GM21390 (cell line): ENCODE measurements at regions not wholly inside any gene's neighbourhood (a gene's known extent, or its start where the extent isn't known, plus 50 kb on each side); places are given as distances from the start of the nearest gene placed in this dataset.
"Not testable (repeated sequence)": the region's sequence is repeated elsewhere in the genome, so short reads cannot be mapped to it uniquely, and the experiment has no call there.

Source experiments
- ATAC-seq: cut with Tn5 transposase; IDR thresholded peaks from one replicate; pipeline ENCODE4 v1.9.1; 2021; ENCODE audit not compliant: unreplicated experiment

- ATAC-seq = no peak
Observed at GRCh38 chr9:587527-587926, 254.0 kb upstream of the DMRT1 start.

GRCh38 chr9:588981-589380, 252.5 kb upstream of the DMRT1 start:
- ATAC-seq = no peak

- ATAC-seq = no peak
Observed at GRCh38 chr9:589723-590122, 251.8 kb upstream of the DMRT1 start.

GRCh38 chr9:591292-591691, 250.2 kb upstream of the DMRT1 start:
- ATAC-seq = no peak

- no peak for ATAC-seq
Observed at GRCh38 chr9:592225-592624, 249.3 kb upstream of the DMRT1 start.

- no peak for ATAC-seq
Observed at GRCh38 chr9:592733-593132, 248.8 kb upstream of the DMRT1 start.

GRCh38 chr9:593809-594208, 247.7 kb upstream of the DMRT1 start:
- ATAC-seq = no peak

- no peak for ATAC-seq
Observed at GRCh38 chr9:596703-597102, 244.8 kb upstream of the DMRT1 start.

- no peak for ATAC-seq
Observed at GRCh38 chr9:600006-600405, 241.5 kb upstream of the DMRT1 start.

GRCh38 chr9:602716-603115, 238.8 kb upstream of the DMRT1 start:
- ATAC-seq = no peak

- no peak for ATAC-seq
Observed at GRCh38 chr9:603126-603525, 238.4 kb upstream of the DMRT1 start.

GRCh38 chr9:607417-607816, 234.1 kb upstream of the DMRT1 start:
- no peak for ATAC-seq

GRCh38 chr9:613771-614347, 227.6 kb upstream of the DMRT1 start:
- ATAC-seq = no peak

- no peak for ATAC-seq
Observed at GRCh38 chr9:614431-614830, 227.1 kb upstream of the DMRT1 start.

GRCh38 chr9:615756-616155, 225.7 kb upstream of the DMRT1 start:
- ATAC-seq = no peak

GRCh38 chr9:616694-617093, 224.8 kb upstream of the DMRT1 start:
- ATAC-seq = no peak

GRCh38 chr9:617445-618085, 223.9 kb upstream of the DMRT1 start:
- no peak for ATAC-seq

- ATAC-seq = no peak
Observed at GRCh38 chr9:618478-618877, 223.0 kb upstream of the DMRT1 start.

- no peak for ATAC-seq
Observed at GRCh38 chr9:621201-621855, 220.2 kb upstream of the DMRT1 start.

- ATAC-seq = no peak
Observed at GRCh38 chr9:624935-625500, 216.5 kb upstream of the DMRT1 start.

- no peak for ATAC-seq
Observed at GRCh38 chr9:625613-626012, 215.9 kb upstream of the DMRT1 start.

GRCh38 chr9:626114-626513, 215.4 kb upstream of the DMRT1 start:
- ATAC-seq = not testable (repeated sequence)
